CD4-positive, alpha-beta T cell (primary cell): ENCODE measurements at regions not wholly inside any gene's neighbourhood (a gene's known extent, or its start where the extent isn't known, plus 50 kb on each side); places are given as distances from the start of the nearest gene placed in this dataset.

Source experiments
- ATAC-seq: fragments of 200-7000 bp; cut with Tn5 transposase; one replicate; pipeline ENCODE4 v1.10.0; 2022; ENCODE audit warnings: mild to moderate bottlenecking; ENCODE audit not compliant: poor library complexity
- CTCF ChIA-PET: fragments of 350-600 bp; sonication (Branson Sonifier 250); formaldehyde crosslinking; loops from one replicate; lab custom pipeline; 2021; ENCODE audit warnings: antibody characterized with exemption, inconsistent platforms; lab: Charles Lee
- POLR2A ChIA-PET: fragments of 350-600 bp; sonication (Branson Sonifier 250); formaldehyde crosslinking; loops from one replicate; lab custom pipeline; 2021; ENCODE audit warnings: antibody characterized with exemption, inconsistent platforms; lab: Charles Lee
- DNase-seq, 14 experiments: peaks; one replicate each; pipeline ENCODE4 v3.0.0-alpha.2; 2013 to 2020; ENCODE audit warnings: mixed read lengths in 2 of 14
- H3K27ac ChIP-seq, 2 donors: one replicate each; pipeline versions ENCODE4 v1.5.1 to v1.7.0; 2013; ENCODE audit warnings: low read length in 2 of 2, low read depth in 1 of 2, mild to moderate bottlenecking in 1 of 2
- H3K27me3 ChIP-seq, 2 experiments: 1 replicate in 1 of 2; 2 replicates in 1 of 2; pipeline versions ENCODE4 v1.6.1 to v1.7.0; 2013; ENCODE audit warnings: low read length in 2 of 2, control low read depth in 1 of 2, mild to moderate bottlenecking in 1 of 2, moderate library complexity in 1 of 2; ENCODE audit not compliant: insufficient read depth in 2 of 2, control insufficient read depth in 1 of 2
- H3K36me3 ChIP-seq: one replicate; pipeline ENCODE4 v1.6.1; 2013; ENCODE audit warnings: low read length, control low read depth; ENCODE audit not compliant: insufficient read depth
- H3K4me1 ChIP-seq: one replicate; pipeline ENCODE4 v1.6.1; 2013; ENCODE audit warnings: low read length, control low read depth; ENCODE audit not compliant: insufficient read depth
- H3K4me3 ChIP-seq: one replicate; pipeline ENCODE4 v1.5.1; 2013; ENCODE audit warnings: mild to moderate bottlenecking, low read length, moderate library complexity
- H3K9me3 ChIP-seq, 2 experiments: 1 replicate in 1 of 2; 2 replicates in 1 of 2; pipeline versions ENCODE4 v1.6.1 to v1.7.0; 2013; ENCODE audit warnings: low read length in 2 of 2, mild to moderate bottlenecking in 2 of 2, control low read depth in 1 of 2, moderate library complexity in 1 of 2; ENCODE audit not compliant: control insufficient read depth in 1 of 2, insufficient read depth in 1 of 2
- H3K27ac Mint-ChIP-seq: one replicate; pipeline ENCODE4 v1.8.0; 2020; ENCODE audit warnings: mixed read lengths
- H3K27me3 Mint-ChIP-seq: one replicate; pipeline ENCODE4 v1.8.0; 2021; ENCODE audit warnings: mixed read lengths
- H3K36me3 Mint-ChIP-seq: one replicate; pipeline ENCODE4 v1.8.0; 2021; ENCODE audit warnings: low read depth, mixed read lengths
- H3K4me1 Mint-ChIP-seq: one replicate; pipeline ENCODE4 v1.8.0; 2021; ENCODE audit warnings: low read depth, mixed read lengths
- H3K4me3 Mint-ChIP-seq: one replicate; pipeline ENCODE4 v1.8.0; 2020; ENCODE audit warnings: mild to moderate bottlenecking, mixed read lengths
- H3K9me3 Mint-ChIP-seq: one replicate; pipeline ENCODE4 v1.8.0; 2020; ENCODE audit warnings: mixed read lengths
- intact Hi-C, 2 experiments: fragments of 100-400 bp; cut with DNase I in 1 of 2; cut with micrococcal nuclease in 1 of 2; formaldehyde crosslinking; loops; one replicate each; pipeline versions ENCODE4 v1.15.1 to v1.9.0; 2023 to 2025; cut with DNase I, micrococcal nuclease
- TF ChIP-seq, protein P1 (sequence below): fragments of 200-600 bp; IDR thresholded peaks from one replicate; pipeline ENCODE4 v1.8.0; 2022; ENCODE audit warnings: antibody characterized with exemption, mild to moderate bottlenecking

DNA sequence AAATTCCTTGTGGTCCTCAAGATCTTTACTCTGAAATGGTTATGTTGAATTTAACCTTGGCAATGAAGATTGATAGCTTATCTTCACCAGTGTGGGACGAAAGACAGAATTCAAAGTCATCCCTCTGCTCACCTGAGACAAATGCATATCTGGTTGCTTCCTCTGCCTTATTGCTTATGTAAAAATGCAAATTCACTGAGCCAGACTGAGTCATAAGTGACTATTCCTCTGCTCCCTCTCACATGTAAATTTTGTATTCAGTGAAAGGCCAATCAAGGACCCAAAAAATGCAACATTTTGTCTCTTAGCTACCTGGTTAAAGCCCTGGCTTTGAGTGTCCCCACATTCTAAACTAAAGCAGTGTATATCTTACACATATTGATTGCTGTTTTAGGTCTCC lies 593.1 kb upstream of the GJE1 start:
- no peak overlapping the region for H3K4me3 Mint-ChIP-seq
- H3K36me3 Mint-ChIP-seq = no peaks in the 10 kb centered on the region
- intact Hi-C loops = no loop called here
- TF ChIP-seq, protein P1, sequence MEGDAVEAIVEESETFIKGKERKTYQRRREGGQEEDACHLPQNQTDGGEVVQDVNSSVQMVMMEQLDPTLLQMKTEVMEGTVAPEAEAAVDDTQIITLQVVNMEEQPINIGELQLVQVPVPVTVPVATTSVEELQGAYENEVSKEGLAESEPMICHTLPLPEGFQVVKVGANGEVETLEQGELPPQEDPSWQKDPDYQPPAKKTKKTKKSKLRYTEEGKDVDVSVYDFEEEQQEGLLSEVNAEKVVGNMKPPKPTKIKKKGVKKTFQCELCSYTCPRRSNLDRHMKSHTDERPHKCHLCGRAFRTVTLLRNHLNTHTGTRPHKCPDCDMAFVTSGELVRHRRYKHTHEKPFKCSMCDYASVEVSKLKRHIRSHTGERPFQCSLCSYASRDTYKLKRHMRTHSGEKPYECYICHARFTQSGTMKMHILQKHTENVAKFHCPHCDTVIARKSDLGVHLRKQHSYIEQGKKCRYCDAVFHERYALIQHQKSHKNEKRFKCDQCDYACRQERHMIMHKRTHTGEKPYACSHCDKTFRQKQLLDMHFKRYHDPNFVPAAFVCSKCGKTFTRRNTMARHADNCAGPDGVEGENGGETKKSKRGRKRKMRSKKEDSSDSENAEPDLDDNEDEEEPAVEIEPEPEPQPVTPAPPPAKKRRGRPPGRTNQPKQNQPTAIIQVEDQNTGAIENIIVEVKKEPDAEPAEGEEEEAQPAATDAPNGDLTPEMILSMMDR = no peak
- no peak overlapping the region for H3K27ac Mint-ChIP-seq
- H3K9me3 Mint-ChIP-seq = no peaks in the 10 kb centered on the region
- POLR2A ChIA-PET = interaction anchor here (0.6 kb wide), 1 partner anchor 138 kb away, joined by 3 read pairs; no protein-coding TSS in a partner anchor
- H3K36me3 ChIP-seq = no peaks in the 10 kb centered on the region
- CTCF ChIA-PET = no interaction called here
- no peaks in the 10 kb centered on the region for H3K27me3 Mint-ChIP-seq
- no peaks in the 10 kb centered on the region for H3K27me3 ChIP-seq
- no peaks in the 10 kb centered on the region for H3K4me1 ChIP-seq
- no peak overlapping the region for H3K4me3 ChIP-seq
- no peaks in the 10 kb centered on the region for H3K4me1 Mint-ChIP-seq
- H3K9me3 ChIP-seq = no peaks in the 10 kb centered on the region
- ATAC-seq (no peak), DNase-seq (no peak)
- H3K27ac ChIP-seq = no peak overlapping the region

DNA sequence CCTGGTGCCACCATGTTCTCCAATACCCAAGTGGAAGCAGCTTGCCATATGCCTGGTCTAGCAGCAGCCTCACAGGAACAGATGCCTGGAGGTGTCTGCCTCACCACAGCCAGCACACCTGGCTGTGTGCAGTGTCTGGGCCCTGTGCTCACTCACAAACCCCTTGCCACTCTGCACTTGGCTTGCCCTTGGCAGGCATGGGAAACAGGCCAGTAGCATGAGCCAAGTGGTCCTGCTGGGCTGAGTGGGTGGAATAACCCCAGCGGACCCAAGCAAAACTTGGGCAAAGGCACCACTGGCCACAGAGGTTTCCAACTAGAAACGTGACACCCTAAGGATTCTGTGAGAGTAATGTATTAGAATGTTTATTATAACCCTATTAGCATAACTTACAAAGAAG lies 600.5 kb upstream of the GJE1 start:
- no peak overlapping the region for H3K27ac ChIP-seq
- Mint-ChIP-seq H3K4me3 (no peak overlapping the region), H3K36me3 (no peaks in the 10 kb centered on the region), H3K27me3 (no peaks in the 10 kb centered on the region), H3K9me3 (no peaks in the 10 kb centered on the region), H3K27ac (no peak overlapping the region), H3K4me1 (no peaks in the 10 kb centered on the region)
- TF ChIP-seq, protein P1 = no peak
- ATAC-seq (no peak), DNase-seq (no peak)
- H3K9me3 ChIP-seq = peaks cover 0 to 8% of the 10 kb centered on the region in 2 experiments
- no peaks in the 10 kb centered on the region for H3K4me1 ChIP-seq
- H3K27me3 ChIP-seq = no peaks in the 10 kb centered on the region
- H3K4me3 ChIP-seq = no peak overlapping the region
- POLR2A ChIA-PET = no interaction called here
- CTCF ChIA-PET = no interaction called here
- H3K36me3 ChIP-seq = no peaks in the 10 kb centered on the region
- intact Hi-C loops = no loop called here

DNA sequence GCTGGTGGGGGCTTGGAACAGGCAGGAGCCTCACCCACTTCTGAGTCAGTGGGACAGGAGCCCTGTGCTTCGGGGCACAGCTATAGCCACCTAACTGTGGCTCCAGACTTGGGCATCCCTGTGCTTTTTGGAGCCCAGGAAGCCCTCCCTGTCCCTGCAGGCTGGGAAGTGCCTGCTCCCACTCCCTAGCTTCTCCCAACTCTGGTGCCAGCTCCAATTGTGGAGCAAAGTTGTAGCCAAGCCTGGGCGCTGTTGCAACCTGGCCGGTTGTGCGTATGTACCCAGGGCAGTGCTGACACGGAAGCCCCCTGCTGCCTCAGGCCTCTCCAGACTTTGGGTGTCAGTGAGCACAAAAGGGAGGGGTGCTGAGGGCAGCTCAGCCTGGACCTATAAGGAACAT lies 601.7 kb upstream of the GJE1 start:
- intact Hi-C loops = no loop called here
- ATAC-seq (no peak), DNase-seq (no peak)
- Histone ChIP-seq H3K4me1 (no peaks in the 10 kb centered on the region), H3K27ac (no peak overlapping the region), H3K4me3 (no peak overlapping the region), H3K9me3 (peaks cover 0 to 8% of the 10 kb centered on the region in 2 experiments), H3K27me3 (no peaks in the 10 kb centered on the region), H3K36me3 (no peaks in the 10 kb centered on the region)
- Mint-ChIP-seq H3K4me1 (no peaks in the 10 kb centered on the region), H3K36me3 (no peaks in the 10 kb centered on the region), H3K27me3 (no peaks in the 10 kb centered on the region), H3K27ac (no peak overlapping the region), H3K4me3 (no peak overlapping the region), H3K9me3 (no peaks in the 10 kb centered on the region)
- TF ChIP-seq, protein P1 = no peak
- ChIA-PET POLR2A (no interaction called here), CTCF (no interaction called here)
